ENCODE measurements at regions not wholly inside any gene's neighbourhood (a gene's known extent, or its start where the extent isn't known, plus 50 kb on each side); places are given as distances from the start of the nearest gene placed in this dataset.
"Not testable (repeated sequence)": the region's sequence is repeated elsewhere in the genome, so short reads cannot be mapped to it uniquely, and the experiment has no call there.

DNA sequence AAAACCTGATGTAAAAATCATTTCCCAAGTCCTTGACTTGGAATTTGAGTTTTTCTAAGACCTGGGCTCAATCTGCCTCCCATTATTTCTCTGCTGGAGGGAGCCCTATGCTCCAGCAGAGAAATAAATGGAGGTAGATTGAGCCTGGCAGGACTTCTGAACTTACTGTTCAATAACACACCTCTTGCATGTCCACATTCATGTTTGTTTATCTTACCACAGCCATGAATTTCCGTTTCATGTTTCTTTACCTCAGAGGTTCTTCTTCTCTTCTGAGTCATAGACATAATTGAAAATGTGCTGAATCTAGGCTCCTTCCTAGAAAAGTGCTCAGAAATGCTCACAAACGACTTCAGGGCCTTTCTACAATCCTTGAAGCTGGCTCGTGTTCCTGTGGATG lies 170.8 kb downstream of the PMAIP1 start:
- intact Hi-C loops (cut with DNase I) = no loop called here
- TF ChIP-seq POLR2A (IDR thresholded peaks at IDR 0.05) = no peak
- TF ChIP-seq POLR2AphosphoS5 (IDR thresholded peaks at IDR 0.05; ENCODE audit: insufficient read depth in 1 of 2, low read depth in 1 of 2) = no peak
- TF ChIP-seq, protein P1, sequence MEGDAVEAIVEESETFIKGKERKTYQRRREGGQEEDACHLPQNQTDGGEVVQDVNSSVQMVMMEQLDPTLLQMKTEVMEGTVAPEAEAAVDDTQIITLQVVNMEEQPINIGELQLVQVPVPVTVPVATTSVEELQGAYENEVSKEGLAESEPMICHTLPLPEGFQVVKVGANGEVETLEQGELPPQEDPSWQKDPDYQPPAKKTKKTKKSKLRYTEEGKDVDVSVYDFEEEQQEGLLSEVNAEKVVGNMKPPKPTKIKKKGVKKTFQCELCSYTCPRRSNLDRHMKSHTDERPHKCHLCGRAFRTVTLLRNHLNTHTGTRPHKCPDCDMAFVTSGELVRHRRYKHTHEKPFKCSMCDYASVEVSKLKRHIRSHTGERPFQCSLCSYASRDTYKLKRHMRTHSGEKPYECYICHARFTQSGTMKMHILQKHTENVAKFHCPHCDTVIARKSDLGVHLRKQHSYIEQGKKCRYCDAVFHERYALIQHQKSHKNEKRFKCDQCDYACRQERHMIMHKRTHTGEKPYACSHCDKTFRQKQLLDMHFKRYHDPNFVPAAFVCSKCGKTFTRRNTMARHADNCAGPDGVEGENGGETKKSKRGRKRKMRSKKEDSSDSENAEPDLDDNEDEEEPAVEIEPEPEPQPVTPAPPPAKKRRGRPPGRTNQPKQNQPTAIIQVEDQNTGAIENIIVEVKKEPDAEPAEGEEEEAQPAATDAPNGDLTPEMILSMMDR (IDR thresholded peaks at IDR 0.05) = no peak
- Histone ChIP-seq H3K27ac (no peak overlapping the region), H3K27me3 (no peaks in the 10 kb centered on the region), H3K4me3 (no peak overlapping the region), H3K4me1 (no peaks in the 10 kb centered on the region), H3K36me3 (no peaks in the 10 kb centered on the region), H3K9me3 (no peaks in the 10 kb centered on the region)
- DNase-seq (ENCODE audit: extremely low spot score in 2 of 2) = no peak

DNA sequence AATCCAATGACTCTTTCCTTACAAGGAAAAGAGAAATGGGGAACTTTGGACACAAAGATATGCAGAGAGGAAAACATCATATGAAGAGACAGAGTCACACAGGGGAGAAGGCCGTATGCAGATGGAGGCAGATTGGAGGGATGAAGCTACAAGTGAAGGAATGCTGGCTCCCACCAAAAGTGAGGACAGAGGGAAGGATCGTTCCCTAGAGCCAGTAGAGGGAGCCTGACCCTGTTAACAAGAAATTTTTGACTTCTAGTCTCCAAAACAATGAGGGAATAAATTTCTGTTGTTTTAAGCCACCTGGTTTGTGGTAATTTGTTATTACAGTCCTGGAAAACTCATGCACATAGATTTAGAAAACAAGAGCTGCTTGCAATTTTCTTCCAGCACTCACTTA lies 169.3 kb downstream of the PMAIP1 start:
- H3K27me3 ChIP-seq = no peaks in the 10 kb centered on the region
- no peaks in the 10 kb centered on the region for H3K9me3 ChIP-seq
- no peak overlapping the region for H3K27ac ChIP-seq
- H3K36me3 ChIP-seq = no peaks in the 10 kb centered on the region
- TF ChIP-seq, protein P1 (IDR thresholded peaks at IDR 0.05) = no peak
- TF ChIP-seq POLR2AphosphoS5 (IDR thresholded peaks at IDR 0.05; ENCODE audit: insufficient read depth in 1 of 2, low read depth in 1 of 2) = no peak
- TF ChIP-seq POLR2A (IDR thresholded peaks at IDR 0.05) = no peak
- H3K4me1 ChIP-seq = no peaks in the 10 kb centered on the region
- DNase-seq (ENCODE audit: extremely low spot score in 2 of 2) = no peak
- H3K4me3 ChIP-seq = no peak overlapping the region
- intact Hi-C loops (cut with DNase I) = no loop called here

DNA sequence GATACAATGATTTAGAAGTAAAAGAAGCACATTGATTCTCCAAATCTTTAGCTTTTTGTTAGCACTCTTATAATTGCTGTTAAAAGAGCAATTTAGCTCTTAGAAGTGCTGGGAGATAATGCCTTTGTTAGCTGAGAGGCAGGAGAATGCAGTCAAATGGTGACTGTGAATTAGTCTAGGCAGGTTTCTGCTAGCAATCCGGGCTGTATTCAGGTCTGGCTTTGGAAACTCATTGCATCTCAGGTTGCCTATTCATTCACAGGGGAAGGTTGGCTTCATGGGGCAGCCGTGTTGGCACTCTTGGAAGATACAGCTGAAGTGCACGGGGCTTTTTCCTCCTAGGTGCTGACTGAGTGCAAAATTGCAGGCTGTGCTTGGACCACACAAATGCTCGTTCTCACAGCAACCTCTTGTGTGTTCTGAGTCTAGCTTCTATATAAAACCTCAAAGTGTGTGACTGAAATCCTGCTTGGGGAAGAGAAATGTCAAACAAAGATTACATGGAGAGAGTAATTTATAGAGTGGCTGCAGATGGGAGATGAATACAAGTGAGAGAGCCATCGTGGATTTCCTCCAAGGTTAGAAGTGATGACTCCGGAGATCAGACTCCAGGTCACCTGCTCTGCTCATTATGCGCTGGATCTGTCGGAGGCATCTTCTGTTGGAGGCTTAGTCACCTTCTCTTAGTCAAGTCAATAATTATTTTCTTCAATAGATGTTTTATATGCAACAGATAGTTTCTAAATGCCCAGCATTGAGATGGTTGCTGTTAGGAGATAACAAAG lies 167.8 kb downstream of the PMAIP1 start:
- Histone ChIP-seq H3K27ac (no peak overlapping the region), H3K27me3 (no peaks in the 10 kb centered on the region), H3K4me3 (no peak overlapping the region), H3K4me1 (no peaks in the 10 kb centered on the region), H3K36me3 (no peaks in the 10 kb centered on the region), H3K9me3 (no peaks in the 10 kb centered on the region)
- intact Hi-C loops (cut with DNase I) = no loop called here
- TF ChIP-seq, protein P1 (IDR thresholded peaks at IDR 0.05) = no peak
- TF ChIP-seq POLR2AphosphoS5 (IDR thresholded peaks at IDR 0.05; ENCODE audit: insufficient read depth in 1 of 2, low read depth in 1 of 2) (no peak), POLR2A (IDR thresholded peaks at IDR 0.05) (no peak)
- no peak for DNase-seq (ENCODE audit: extremely low spot score in 2 of 2)

DNA sequence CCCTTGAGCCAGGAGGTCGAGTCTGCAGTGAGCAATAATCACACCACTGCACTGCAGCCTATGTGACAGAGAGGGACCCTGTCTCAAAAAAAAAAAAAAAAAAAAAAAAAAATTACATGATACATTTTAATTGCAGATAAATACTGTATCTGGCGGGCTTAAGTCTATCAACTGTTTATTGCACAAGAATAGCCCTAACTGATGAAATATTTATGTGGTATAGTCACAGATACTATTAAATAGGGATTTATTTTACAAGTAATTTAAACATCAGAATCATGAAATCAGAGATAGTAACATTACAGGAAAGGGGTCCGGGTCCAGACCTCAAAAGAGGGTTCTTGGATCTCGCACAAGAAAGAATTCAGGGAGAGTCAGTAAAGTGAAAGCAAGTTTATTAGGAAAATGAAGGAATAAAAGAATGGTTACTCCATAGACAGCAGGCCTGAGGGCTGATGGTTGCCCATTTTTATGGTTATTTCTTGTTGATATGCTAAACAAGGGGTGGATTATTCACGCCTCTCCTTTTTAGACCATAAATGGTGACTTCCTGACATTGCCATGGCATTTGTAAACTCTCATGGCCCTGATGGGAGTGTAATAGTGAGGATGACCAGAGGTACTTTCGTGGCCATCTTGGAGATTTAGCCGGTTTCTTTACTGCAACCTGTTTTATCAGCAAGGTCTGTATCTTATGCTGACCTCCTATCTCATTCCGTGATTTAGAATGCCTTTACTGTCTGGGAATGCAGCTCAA lies 166.6 kb downstream of the PMAIP1 start:
- H3K9me3 ChIP-seq = no peaks in the 10 kb centered on the region
- H3K27ac ChIP-seq = no peak overlapping the region
- no peak overlapping the region for H3K4me3 ChIP-seq
- H3K27me3 ChIP-seq = no peaks in the 10 kb centered on the region
- TF ChIP-seq, protein P1 (IDR thresholded peaks at IDR 0.05) = no peak
- no peak for TF ChIP-seq POLR2A (IDR thresholded peaks at IDR 0.05)
- intact Hi-C loops (cut with DNase I) = no loop called here
- DNase-seq (ENCODE audit: extremely low spot score in 2 of 2) = no peak
- H3K36me3 ChIP-seq = no peaks in the 10 kb centered on the region
- no peaks in the 10 kb centered on the region for H3K4me1 ChIP-seq

DNA sequence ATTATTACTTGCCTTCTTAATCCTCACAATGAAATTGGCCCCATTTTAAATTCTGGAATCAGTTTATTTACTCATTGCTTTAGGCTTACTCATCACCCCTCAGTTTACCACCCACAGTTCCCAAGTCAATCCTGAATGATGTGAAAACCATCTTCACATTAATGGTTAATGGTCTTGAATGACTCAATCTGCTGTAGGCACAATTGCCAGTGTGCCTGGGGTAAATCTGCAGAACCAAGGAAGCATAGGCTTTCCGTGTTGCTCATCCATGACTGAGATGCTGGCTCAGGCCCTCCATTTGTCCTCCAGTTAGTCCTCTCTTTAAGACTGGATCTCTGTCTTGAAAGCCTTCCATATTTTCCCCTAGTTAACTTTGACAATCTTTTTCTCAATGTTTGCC lies 164.5 kb downstream of the PMAIP1 start:
- intact Hi-C loops (cut with DNase I) = no loop called here
- Histone ChIP-seq H3K27me3 (no peaks in the 10 kb centered on the region), H3K9me3 (no peaks in the 10 kb centered on the region), H3K4me1 (no peaks in the 10 kb centered on the region), H3K4me3 (no peak overlapping the region), H3K27ac (no peak overlapping the region), H3K36me3 (no peaks in the 10 kb centered on the region)
- DNase-seq (ENCODE audit: extremely low spot score in 2 of 2) = no peak
- TF ChIP-seq, protein P1 (IDR thresholded peaks at IDR 0.05) = no peak

DNA sequence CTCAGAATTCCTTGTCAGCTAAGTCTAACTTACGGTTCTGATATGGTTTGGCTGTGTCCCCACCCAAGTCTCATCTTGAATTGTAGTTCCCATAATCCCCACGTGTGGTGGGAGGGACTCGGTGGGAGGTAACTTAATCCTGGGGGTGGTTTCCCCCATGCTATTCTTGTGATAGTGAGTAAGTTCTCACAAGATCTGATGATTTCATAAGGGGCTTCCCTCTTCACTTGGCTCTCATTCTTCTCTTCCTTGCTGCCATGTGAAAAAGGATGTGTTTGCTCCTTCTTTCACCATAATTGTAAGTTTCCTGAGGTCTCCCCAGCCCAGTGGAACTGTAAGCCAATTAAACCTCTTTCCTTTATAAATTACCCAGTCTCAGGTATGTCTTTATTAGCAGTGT lies 163.0 kb downstream of the PMAIP1 start:
- H3K9me3 ChIP-seq; H3K36me3 ChIP-seq; H3K27me3 ChIP-seq; intact Hi-C loops (cut with DNase I); H3K27ac ChIP-seq; H3K4me3 ChIP-seq; H3K4me1 ChIP-seq; DNase-seq (ENCODE audit: extremely low spot score in 2 of 2): not testable (repeated sequence)

Measured in vagina (tissue), 2 donors.